NCI-H82 (cell line): ENCODE measurements at regions not wholly inside any gene's neighbourhood (a gene's known extent, or its start where the extent isn't known, plus 50 kb on each side); places are given as distances from the start of the nearest gene placed in this dataset.

Experiments
- DNase-seq: peaks from one replicate; lab custom pipeline; 2025; lab: John Stamatoyannopoulos, UW

DNA sequence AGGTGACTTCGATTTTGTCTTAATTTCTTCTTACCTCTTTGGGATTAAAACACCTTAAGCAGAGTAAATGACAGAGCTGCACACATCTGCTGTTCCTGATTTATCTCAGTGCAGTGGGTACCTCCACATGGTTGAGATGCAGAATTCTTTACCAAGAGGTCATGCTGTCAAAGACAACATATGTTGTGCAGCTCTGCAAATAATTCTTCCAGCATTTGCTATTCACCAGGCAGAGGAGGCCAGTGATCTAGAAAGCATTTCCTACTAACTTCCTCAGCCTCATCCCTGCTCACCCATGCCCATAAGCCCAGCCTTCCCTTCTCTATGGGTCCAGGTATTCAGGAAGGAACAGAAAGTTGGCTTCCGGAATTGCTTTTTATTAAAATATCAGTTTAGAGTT lies 109.3 kb downstream of the THBS2 start:
- DNase-seq: no peak

DNA sequence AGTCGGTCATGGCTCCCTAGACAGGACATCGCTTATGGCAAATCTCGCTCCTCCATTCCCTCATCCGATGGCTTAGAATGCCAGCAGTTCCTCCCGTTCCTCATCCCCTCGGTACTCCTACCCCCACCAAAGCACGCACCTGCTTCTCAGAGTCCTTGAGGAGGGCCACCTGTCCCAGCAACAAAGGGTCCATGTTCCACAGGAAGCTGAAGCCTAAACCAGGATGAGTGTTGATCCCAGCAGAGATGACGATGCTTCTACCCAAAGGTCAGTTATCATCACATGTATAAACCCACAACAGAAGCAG lies 111.2 kb downstream of the THBS2 start:
- DNase-seq: no peak

DNA sequence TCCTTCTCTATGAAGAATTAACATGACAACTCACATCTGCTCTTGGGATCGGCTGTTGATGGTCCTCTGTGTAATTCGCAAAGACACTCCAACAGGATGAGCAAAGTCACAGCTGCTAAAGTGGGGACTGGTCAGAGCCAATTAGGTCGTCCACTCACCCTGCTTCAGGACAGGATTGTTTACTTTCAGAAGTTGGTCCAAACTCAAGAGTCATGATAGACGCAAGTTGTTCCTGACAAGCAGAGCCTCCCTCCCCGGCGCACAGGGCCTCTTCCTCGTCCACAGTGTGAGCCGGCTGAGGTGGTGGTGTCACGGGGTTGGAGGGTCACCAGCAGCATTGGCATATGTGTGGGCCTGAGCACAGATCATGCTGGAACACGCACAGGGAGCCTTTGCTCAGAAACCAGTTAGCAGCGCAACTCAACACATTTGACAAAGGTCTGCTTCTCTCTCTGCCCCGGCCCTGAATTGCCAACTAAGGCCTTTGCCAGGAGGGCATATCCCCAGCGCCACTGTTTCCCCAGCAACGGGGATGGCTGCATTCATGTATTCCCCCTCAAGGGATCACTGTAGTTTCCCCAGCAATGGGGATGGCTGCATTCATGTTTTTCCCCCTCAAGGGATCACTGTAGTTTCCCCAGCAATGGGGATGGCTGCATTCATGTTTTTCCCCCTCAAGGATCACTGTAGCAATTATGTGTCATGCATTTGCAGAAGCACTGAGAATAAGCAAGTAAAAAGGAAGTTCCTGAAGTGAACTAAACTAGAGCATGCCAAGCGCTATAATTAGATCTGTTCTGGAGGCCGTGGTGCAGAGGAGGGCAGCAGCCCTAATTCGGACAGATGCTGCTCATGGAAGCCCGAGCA lies 111.7 kb downstream of the THBS2 start:
- DNase-seq: no peak

DNA sequence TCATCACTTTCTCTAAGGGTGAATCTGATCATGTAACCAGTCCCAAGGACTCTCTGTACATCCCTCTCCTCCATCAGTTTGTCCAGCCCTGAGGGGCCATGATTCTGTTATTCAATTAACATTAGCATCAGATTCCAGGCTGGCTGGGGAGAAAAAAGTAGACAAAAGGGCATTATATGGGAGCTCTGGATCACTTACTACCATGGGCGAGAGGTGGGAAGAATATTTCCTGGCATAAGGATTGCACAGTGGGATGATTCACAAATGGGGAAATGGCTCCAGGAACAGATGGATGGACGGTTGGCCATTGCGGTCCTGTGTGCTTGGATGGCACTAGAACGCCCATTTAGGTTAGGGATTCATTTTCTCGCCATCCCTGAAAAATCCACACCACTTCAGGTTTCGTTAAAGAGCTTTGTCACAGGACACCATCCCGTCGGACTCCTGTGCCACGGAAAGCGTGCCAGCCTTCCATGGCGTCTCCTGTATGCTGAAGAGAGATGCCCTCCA lies 112.6 kb downstream of the THBS2 start:
- DNase-seq: no peak

DNA sequence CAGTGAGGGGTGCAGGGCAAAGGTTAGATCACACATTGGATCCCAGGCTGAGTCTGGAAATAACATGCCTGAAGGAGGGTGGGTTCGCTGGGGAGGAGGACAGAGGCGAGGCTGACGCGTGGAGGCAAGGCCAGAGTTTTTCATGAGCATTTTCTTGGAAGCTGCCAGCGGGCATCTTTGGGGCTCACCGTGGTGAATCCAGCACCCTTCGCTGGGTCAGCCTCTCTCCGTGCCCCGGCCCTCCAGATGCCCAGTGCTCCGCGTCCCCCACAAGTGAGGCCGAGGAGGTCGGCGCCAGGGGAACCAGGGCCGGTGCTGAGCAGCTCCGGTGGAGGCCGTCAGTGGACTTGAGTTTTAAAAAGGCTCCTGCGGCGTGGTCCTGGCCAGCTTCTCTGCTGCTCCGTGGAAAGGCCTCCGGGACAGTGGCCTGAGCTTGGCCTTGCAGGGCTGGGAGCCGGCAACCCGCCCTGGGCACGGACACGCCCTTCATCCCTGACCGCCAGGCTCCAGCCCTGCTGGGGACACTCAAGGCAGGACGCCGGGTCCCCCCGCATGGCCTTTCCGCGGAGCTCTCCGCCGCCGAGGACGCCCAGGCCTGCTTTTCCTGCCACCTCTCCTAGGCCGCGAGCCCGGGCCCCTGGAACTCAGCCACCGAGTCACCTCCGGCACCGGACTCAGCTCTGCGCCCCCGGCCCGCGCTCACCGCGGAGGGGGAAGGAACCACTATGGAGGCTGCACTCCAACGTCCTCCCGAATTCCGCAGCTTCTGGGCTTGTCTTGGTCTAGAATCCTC lies 114.3 kb downstream of the THBS2 start:
- DNase-seq: no peak

DNA sequence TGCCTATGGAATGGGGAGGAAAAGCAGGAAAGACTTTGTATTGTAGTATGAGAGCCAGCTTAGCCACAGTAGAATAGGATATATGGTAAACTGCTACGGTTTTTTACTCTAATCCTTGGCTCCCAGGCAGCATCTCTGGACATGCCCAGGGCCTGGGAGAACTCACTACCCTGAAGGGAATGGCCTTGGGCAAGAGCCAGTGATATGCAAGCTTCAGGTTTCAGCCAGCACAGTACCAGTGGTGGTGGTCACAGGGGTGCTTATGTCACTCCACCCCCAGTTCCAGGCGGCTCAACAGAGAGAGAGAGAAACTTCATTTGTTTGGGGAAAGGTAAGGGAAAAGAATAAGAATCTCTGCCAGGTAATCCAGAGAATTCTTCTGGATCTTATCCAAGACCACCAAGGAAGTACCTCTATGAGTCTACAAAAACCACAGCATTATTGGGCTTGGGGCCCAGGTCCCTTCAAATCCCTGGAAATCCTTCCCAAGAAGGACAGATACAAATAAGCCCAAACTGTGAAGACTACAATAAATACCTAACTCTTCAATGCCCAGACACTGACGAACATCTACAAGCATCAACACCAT lies 121.2 kb downstream of the THBS2 start:
- DNase-seq: no peak

DNA sequence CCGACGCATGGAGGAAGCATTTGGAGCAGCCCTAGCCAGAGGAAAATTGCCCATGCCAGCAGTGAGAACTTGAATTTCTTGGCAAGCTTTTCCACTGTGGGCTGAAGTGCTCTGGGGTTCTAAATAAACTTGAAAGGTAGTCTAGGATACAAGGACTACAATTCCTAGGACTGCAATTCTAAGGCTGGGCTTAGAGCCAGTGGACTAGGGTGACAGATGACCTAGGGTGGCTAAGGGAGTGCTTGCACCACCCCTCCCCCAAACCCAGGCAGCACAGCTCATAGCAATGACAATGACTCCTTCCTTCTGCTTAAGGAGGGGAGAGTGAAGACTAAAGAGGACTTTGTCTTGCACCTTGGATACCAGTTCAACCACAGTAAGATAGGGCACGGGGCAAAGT lies 122.3 kb downstream of the THBS2 start:
- DNase-seq: no peak

DNA sequence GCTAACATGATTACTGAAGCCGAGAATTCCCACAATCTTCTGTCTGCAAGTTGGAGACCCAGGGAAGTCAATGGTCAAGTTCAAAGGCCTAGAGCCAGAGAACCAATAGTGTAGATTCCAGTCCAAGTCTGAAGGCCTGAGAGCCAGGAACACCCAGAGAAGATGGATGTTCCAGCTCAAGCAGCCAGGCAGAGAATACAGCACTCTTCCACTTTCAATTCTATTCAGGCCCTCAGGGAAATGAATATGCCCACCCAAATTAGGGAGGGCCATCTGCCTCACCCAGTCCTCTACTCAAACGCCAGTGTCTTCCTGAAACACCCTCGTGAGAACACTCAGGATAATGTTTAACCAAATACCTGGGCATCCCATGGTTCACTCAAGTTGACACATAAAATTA lies 123.5 kb downstream of the THBS2 start:
- DNase-seq: no peak

DNA sequence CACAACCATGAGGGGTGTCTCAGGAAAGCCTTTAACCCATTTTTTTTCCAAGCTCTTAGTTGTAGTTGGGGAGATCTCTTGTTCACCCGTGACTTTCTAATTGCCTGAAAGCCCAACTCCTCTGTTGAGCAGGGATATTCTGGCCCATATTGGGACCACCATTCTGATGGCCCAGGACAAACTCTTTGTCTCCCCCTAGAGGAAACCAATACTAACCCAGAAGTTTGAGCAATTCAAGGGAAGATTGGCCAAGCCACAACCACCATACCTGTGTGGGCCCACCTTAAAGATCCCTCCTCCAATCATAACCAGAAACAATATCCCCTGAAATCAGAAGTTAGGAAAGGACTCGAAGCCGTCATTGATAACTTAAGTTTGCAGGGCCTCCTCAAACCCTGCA lies 132.6 kb downstream of the THBS2 start:
- no peak for DNase-seq

DNA sequence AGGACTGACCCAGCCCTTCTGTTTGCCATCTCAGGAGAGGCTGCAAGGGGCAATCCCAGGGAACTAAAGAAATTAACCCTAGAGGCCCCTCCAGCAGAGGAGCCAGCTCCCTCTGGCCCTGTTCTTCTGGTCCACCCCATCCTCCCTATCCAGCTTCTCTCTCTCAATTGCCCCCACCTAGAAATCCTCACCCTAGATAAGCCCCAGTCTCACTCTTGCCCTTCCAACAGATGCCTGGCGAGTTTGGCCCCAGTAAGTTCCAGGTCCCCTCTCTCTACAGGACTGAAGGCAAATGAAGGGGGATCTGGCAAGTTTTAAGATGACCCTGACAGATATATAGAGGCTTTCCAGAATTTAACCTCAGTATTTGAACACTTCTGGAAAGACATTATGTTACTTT lies 134.0 kb downstream of the THBS2 start:
- no peak for DNase-seq

DNA sequence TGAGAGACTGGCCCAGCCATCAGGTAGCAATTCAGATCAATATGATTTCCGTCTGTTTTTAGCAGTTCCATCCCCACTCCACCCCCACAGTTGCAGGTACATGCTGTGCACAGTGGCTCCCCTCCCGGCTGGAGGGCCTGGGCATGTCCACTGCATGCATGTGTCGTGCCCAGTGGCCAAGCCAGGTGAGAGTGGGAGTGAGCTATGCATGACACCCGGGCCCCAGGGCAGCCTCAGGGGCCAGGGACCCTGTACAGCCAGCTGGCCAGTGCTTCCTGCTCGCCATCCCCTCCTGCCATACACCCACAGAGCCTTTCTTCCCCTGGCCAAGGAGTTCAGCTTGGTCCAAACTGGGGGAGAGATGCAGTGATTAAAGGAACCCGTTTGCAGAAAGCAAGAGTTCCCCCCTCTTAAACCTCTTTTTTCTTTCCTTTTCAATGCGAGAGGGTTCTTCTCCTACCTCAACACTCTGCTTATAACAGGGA lies 135.3 kb downstream of the THBS2 start:
- DNase-seq: no peak

DNA sequence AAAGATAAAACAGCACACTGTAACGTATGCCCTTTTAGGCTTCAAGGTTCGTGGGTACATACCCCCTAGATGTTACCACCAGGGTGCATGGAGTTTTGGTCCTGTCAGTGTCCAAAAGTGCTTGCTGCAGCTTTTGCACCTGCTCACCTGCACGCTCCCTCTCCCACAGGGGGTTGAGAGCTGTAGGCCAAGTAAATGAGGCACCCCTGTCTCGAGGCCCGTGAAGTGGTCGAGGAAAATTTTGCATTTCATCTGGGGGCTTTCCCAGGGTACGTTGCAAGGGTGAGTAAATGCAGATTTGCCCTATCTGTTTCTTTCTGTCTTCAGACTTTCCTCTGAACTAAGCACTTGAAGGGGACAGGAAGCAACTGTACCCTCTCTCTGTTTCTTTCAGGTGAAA lies 136.0 kb downstream of the THBS2 start:
- DNase-seq: no peak

DNA sequence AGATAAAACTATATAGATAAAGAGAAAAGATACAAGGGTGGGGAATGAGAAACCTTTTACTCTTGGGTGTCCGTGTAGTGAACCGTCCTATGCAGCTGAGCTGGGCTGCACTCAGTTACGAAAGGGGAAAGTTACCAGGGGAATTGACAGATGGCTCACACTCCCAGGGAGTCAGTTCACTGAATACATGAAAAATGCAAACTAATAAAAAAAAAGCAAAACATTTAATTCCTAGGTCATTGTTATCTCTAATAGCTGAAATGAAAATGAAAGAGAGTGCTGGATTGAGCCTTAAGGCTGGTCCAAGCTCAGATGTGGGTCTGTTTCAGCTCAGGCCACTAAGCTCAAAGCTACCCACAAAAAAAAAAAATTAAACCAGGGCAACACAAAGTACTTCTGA lies 138.0 kb downstream of the THBS2 start:
- DNase-seq: no peak

DNA sequence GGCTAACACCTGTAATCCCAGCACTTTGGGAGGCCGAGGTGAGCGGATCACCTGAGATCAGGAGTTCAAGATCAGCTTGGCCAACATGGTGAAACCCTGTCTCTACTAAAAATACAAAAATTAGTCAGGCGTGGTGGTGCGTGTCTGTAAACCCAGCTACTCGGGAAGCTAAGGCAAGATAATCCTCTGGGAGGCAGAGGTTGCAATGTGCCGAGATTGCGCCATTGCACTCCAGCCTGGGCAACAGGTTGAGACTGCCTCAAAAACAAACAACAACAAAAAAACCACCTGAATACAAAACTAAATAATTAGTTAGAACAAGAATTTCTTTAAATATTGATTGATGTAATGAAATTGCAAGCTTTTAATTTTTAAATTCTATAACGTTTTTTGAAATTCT lies 139.0 kb downstream of the THBS2 start:
- DNase-seq: peak; percentile 2

DNA sequence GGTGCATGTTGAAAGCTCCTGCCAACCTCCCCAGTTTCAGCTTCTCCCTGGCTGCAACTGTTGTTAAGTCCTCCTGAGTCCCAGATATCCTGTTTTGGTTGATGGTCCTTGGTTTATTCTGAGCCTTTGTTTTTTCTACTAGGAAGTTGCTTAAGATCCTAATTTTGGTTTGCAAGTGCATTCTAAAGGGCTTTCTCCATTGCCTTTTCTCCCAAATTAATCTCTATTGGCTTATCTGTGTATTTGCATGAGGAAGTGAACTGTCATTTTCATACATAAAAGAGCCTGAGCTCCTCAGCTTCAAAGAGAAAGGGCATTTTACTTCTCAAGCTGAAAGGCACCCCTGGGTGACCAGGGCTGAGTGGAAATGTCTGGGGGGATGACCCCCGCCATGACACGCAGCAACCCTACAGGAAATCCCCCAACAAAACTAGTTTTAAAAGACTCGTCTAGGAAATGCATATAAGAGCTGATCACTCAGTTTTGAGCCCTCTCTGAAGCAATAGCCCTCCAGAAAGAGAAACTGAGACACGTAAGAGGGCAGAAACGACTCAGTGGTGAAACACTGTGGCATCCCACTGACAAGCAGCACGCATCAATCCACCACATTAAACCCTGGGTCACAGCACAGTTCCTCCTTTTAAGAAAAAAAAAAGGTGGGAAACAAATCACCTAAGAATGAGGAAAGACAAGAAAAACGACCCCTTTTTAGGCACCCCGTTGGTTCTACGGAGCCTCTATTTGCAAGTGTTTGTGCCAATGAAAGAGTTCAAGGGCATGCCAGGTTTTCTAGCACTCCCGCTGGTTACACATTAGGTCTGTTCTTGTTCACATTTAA lies 140.9 kb downstream of the THBS2 start:
- no peak for DNase-seq

DNA sequence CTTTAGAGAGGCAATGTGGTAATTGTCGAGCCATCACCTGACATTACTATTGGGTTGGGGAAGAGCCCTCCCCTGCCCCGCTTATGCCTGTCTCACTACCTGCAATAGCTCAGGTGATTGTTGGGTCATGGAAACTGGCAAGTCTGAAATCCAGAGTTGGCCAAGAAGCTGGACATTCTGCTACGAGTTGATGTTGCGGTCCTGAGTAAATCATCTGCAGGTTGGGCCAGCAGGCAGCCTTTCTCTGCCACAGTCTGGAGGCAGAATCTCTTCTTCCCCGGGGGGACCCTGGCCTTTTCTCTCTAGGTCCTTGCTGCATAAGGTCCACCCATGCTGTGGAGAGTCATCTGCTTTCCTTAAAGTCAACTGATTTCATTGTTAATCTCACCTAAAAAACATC lies 142.4 kb downstream of the THBS2 start:
- no peak for DNase-seq

DNA sequence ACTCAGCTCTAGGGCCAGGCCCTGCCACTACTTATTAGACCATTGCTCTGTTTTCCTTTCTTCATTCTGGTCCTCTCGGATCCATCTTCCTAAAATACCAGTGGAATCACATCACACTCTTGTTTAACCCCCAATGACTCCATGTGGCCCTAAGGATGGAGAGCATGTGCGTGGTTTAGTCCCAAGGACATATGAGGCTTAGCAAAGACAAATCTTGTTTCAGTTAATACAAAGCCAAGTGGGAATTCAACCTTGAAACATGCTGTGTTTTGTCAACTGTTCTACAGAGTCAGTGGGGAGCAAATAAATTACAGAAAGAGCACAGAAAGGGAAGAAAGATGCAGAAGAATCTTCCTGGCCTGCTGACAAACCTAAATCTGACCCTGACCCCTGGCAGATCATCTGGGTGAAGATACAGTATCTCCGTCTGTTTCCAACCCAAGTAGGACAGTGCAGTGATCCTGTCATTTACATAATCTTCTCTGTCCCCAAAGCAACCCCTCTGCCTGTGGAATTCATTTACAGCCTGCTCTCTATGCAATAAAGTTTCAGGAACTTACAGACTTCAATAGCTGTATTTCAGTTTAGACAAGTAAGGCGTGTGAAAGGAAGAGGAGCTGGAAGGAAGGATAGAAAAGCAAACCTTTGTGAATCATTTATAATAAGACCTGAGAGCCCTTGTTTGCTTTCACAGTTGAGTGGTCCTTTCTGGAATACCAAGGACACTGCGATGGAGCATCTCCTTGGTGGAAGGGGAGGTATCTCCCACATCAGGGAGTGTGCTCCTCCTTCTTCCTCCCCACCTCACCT lies 144.0 kb downstream of the THBS2 start:
- no peak for DNase-seq

DNA sequence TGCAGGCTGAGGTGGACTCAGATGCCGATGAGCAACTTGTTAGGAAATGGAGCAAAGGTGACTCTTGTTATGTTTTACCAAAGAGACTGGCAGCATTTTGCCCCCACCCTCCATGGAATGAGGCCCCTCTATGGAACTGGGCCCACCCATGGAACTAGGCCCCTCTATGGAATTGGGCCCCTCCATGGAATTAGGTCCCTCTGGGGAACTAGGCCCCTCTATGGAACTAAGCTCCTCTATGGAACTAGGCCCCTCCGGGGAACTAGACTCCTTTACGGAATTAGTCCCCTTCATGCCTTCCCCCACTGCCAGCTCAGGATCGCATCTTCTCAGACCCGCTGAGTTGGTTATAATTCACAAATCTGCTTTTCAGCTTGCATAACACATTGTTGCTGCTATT lies 144.9 kb downstream of the THBS2 start:
- DNase-seq: no peak

DNA sequence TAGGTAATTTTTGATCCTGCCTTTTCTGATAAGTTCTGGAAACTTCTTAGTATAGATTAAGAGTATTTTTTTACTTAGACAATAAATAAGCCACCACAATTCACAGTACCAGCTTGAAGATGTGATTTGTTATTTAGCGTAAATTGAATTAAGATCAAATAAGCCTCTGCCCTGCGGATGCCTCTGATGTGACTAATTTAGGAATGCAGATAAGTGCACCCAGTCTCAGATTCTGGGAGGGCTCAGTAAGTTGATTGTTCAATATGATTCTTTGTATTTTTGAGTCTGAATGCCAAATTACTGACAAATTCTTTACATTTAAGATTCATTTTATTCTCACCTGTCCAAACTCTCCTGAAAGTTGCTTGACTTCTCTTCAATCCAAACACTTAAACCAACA lies 147.5 kb downstream of the THBS2 start:
- DNase-seq: no peak

DNA sequence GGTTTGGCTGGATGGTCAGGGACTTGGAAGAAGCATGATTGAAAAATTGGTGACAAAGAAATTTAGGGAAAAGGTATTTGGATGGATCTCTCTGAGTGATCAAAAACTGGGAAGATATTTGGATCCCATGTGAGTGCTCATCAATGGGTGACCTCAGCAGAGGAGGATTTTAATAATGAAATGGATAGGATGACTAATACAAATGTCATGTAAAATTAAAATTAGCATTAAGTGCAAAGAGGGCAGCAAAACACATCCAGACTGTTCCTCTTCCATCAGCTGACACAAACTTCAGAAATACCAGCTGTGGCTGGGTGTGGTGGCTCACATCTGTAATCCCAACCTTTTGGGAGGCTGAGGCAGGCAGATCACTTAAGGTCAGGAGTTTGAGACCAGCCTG lies 151.7 kb downstream of the THBS2 start:
- no peak for DNase-seq
